ENCODE measurements at regions not wholly inside any gene's neighbourhood (a gene's known extent, or its start where the extent isn't known, plus 50 kb on each side); places are given as distances from the start of the nearest gene placed in this dataset.
"Not testable (repeated sequence)": the region's sequence is repeated elsewhere in the genome, so short reads cannot be mapped to it uniquely, and the experiment has no call there.

- TF ChIP-seq POLR2A (IDR thresholded peaks at IDR 0.05; ENCODE audit: low read length); GATA1 (IDR thresholded peaks at IDR 0.05; ENCODE audit: low read depth, low read length): not testable (repeated sequence)
Measured at GRCh38 chr11:112351423-112351822, 90.8 kb upstream of the PLET1 start.

Measured in erythroblast (primary cell).